Dermis blood vessel endothelial cell (primary cell): ENCODE measurements at regions not wholly inside any gene's neighbourhood (a gene's known extent, or its start where the extent isn't known, plus 50 kb on each side); places are given as distances from the start of the nearest gene placed in this dataset.
"Not testable (repeated sequence)": the region's sequence is repeated elsewhere in the genome, so short reads cannot be mapped to it uniquely, and the experiment has no call there.

Source experiments
- DNase-seq: peaks from one replicate; pipeline ENCODE4 v3.0.0; 2010

GRCh38 chr2:38243186-38243880, 133.7 kb downstream of the ATL2 start:
- no peak for DNase-seq

DNA sequence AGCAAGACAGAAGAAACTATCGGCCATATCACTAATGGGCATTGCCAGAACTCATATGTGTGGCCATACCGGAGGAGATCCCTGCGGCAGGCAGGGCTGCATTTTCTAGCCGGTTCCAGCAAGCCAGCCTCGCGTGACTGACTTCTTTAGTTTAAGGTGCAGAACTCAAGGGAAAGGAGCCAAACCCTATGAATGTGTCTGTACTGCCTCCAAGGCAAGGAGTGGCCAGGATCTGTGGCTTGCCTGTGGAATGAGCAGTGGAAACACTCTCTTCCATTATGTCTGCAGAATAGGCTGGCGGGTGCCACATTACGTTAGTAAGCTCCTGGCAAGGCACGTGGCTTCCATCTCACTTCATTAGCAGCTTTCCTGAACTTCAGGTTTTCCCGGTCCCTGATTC, 137.6 kb downstream of the ATL2 start:
- no peak for DNase-seq

DNA sequence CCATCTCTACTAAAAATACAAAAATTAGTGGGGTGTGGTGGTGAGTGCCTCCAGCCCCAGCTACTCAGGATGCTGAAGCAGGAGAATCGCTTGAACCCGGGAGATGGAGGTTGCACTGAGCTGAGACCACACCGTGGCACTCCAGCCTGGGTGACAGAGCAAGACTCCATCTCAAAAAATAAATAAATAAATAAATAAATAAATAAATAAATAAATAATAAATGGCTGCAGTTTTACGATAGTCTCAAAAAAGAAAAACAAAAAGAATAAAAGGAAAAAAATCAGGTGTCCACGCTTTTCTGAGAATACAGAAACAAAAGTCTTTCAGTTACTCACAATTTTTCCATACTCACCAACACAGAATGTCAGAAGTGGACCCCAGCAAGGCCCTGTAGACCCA, 138.4 kb downstream of the ATL2 start:
- not testable (repeated sequence) for DNase-seq

DNA sequence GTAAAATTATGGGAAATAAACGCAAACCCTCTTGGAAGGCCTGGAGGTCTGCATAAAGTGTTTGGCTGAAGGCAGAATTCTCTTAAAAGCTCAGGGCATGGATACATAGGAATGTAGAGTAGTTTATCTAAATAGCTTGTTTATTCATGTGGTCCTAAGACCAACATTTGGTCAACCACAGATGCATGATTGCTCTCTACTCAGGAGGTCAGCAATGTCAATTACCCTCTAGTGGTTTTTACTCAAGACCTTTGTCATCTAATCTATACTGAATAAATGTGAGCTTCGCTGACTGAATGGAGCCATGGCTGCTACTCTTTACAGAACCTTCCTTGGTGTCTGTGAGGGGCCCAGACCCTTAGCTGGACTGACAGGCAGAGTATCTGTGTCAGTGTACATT, 139.8 kb downstream of the ATL2 start:
- no peak for DNase-seq

- DNase-seq = no peak
These were observed 143.7 kb downstream of the ATL2 start for GRCh38 chr2:38233231-38233983.

DNA sequence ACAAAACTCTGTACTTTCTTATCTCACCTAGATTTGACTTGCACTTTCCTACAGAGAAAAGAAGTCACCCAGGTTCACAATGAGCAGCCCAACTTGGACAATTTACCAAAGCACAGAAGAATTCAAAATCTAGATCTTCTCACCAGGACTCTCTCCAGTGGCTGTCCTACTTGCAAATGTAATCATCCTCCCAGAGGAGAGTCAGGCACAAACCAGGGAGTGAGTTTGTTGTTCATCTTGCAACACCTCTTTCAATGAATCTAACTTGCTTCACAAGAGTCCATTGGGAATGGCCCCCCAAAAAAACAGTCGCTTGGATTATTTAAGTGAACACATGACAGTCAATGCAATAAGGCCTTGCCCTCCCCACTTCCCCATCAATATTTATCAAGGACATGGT, 144.6 kb downstream of the ATL2 start:
- DNase-seq = no peak

DNA sequence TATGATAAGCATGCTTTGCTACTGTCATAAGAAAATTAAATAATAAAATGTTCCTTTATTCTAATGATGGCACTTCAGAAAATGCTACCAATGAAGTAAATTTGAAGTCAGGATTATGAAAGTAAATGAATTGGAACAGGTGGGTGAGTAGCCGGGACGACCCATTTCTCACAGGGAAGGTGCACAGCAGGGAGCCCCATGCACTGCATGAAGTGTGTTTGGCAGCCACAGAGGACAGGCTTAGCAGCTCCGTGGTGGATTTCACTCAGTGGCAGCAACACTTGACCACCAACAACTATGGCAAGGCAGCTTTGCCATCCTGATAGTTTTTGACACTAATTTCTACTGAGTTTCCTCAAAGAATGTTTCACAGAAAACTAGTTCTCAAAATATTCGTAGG, 146.3 kb downstream of the ATL2 start:
- DNase-seq = no peak

- no peak for DNase-seq
These were observed 148.3 kb downstream of the ATL2 start for GRCh38 chr2:38228753-38229152.

DNA sequence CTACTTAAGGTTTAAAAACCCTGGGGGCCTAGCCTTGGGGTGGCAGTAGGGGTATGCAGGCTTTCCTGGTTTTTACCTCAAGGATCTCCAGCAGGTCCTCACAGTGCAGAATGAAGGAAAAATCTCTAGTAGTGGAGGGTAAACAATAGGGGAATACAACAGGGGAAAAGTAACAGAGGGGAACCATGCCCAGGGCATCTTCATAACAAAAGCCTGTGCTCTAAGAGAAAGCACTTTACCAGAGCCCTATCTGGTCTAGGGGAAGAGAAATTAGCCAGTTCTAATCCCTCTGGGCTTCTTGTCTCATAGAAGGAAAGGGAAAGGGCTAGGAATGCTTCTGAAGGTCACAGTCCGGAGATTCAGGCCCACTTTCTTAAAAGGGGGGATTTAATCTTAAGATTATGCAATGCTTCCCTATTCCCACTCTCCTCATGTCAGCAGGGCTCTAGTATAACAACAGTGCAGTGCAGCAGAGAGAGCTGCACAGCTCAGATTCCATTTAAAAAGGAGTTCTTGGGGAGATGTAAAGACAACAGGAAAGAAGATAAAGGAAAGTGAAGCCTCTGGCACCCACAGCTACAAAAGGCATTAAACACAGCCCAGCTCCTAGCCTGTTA, 149.0 kb upstream of the CYP1B1 start:
- no peak for DNase-seq

- no peak for DNase-seq
These were observed 148.2 kb upstream of the CYP1B1 start for GRCh38 chr2:38224181-38224580.

GRCh38 chr2:38223256-38223655, 147.3 kb upstream of the CYP1B1 start:
- no peak for DNase-seq

- DNase-seq = no peak
These were observed 144.2 kb upstream of the CYP1B1 start for GRCh38 chr2:38220164-38220563.

GRCh38 chr2:38218995-38219394, 143.0 kb upstream of the CYP1B1 start:
- no peak for DNase-seq

GRCh38 chr2:38218591-38218991, 142.6 kb upstream of the CYP1B1 start:
- no peak for DNase-seq

- no peak for DNase-seq
These were observed 141.6 kb upstream of the CYP1B1 start for GRCh38 chr2:38217401-38218188.

DNA sequence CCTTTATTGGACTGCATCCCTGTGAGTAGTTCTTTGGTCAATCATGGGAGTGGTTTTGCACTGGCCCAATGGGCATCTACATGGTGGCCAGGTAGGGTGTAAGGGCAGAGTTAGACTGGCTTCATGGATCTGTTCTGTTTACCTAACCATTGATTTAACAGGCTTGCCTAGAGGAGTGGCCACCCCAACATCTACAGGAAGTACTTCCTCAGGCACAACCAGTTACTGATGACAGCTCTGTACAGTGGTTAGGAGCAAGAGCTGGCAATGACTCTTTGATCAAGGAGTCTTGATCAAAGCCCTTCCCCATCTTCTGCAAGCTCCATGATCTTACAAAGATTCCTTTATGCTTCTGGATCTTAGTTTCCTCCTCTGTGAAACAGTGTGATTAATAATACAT, 140.9 kb upstream of the CYP1B1 start:
- no peak for DNase-seq

DNA sequence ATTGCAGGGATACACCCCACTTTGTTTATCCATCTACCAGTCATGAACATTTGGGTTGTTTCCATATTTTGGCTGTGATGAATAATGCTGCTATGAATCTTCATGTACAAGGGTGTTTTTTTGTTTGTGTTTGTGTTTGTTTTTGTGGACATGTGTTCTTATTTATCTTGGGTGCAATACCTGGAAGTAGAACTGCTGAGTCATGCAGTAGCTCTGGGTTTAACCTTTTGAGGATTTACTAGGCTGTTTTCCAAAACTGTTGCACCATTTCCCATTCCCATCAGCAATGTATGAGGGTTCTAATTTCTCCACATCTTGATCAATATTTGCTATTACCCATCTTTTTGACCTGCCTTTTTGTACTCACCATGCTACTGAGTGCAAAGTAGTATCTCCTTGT, 140.0 kb upstream of the CYP1B1 start:
- DNase-seq = no peak

GRCh38 chr2:38215522-38215921, 139.6 kb upstream of the CYP1B1 start:
- no peak for DNase-seq

GRCh38 chr2:38214209-38214717, 138.3 kb upstream of the CYP1B1 start:
- no peak for DNase-seq

DNA sequence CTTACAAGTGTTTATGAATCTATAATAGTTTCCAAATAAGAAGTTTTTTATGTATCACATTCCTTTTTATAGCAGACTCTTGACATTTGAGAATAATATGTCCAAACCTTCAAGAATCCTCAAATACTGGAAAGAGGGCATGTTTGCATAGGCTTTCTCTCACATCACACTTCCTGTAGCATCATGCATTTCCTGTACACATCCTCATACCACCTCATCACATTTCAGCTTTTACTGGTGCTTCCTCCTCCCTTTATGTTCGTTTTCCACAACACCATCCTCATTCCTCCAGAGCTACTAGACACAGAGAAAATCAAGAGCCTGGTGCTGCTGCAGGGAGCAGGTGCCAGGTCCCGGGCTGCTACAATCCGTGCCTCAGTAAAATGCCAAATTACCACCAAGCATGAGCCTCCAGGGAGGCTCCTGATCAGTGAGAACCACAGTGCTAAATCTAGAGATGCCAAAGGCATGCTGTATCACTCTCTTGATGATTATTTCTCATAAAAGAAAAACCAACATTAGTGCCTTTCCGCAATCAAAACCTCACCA, 137.7 kb upstream of the CYP1B1 start:
- no peak for DNase-seq

GRCh38 chr2:38212312-38212711, 136.4 kb upstream of the CYP1B1 start:
- no peak for DNase-seq

- no peak for DNase-seq
These were observed 131.2 kb upstream of the CYP1B1 start for GRCh38 chr2:38207168-38207567.

GRCh38 chr2:38203446-38203810, 127.5 kb upstream of the CYP1B1 start:
- DNase-seq = no peak
